K562 (cell line): ENCODE measurements at regions not wholly inside any gene's neighbourhood (a gene's known extent, or its start where the extent isn't known, plus 50 kb on each side); places are given as distances from the start of the nearest gene placed in this dataset.

Source experiments
- ATAC-seq: fragments of 200-7000 bp; cut with Tn5 transposase; 3 replicates; pipeline ENCODE4 v1.9.1; 2020; ENCODE audit warnings: moderate library complexity
- BruUV-seq: library from RNA; stranded (reverse); fragments of 400-500 nt; replicated peaks from 2 replicates; lab custom pipeline; 2021; lab: Mats Ljungman, UMichigan
- CTCF ChIA-PET: fragments of 300-600 bp; formaldehyde crosslinking; extraction: SDS; loops from one replicate; lab custom pipeline; 2021; ENCODE audit warnings: low intra/inter-chr PET ratio; lab: Yijun Ruan, JAX
- POLR2A ChIA-PET: fragments of 300-600, 350-650 bp; sonication (Branson Sonifier 250); formaldehyde crosslinking; extraction: SDS; loops from one replicate; lab custom pipeline; 2021; ENCODE audit warnings: antibody characterized with exemption, inconsistent platforms; lab: Yijun Ruan, JAX
- DNase-seq, 4 experiments: peaks; one replicate each; pipeline versions ENCODE4 v3.0.0 to v3.0.0-alpha.2; 2011 to 2018; ENCODE audit warnings: low spot score in 3 of 4, mixed read lengths in 3 of 4; ENCODE audit errors: extremely low read depth in 1 of 4
- FAIRE-seq: peaks from 2 replicates; lab custom pipeline; 2011; peaks lifted over from hg19 to GRCh38; lab: Jason Lieb, UNC
- H2AFZ ChIP-seq: 2 replicates; pipeline ENCODE4 v1.6.0; 2011; ENCODE audit warnings: low read depth, low read length, control low read depth, inconsistent platforms
- H3K27ac ChIP-seq: fragments of 200-600 bp; 3 replicates; pipeline ENCODE4 v1.8.0; 2011; ENCODE audit warnings: low read depth, mild to moderate bottlenecking, control low read depth, inconsistent platforms, low read length, moderate library complexity, mixed read lengths; ENCODE audit errors: extremely low read depth
- H3K27me3 ChIP-seq, 2 experiments: fragments of 300-600 bp in 1 of 2; 2 replicates in 1 of 2; 3 replicates in 1 of 2; pipeline versions ENCODE4 v1.6.0 to v1.8.0; 2011; ENCODE audit warnings: inconsistent platforms in 2 of 2, low read length in 2 of 2, mild to moderate bottlenecking in 1 of 2, mixed read lengths in 1 of 2, moderate library complexity in 1 of 2; ENCODE audit not compliant: control insufficient read depth in 2 of 2, insufficient read depth in 2 of 2
- H3K36me3 ChIP-seq: fragments of 300-600 bp; 3 replicates; pipeline ENCODE4 v1.8.0; 2011; ENCODE audit warnings: mild to moderate bottlenecking, low read length, inconsistent platforms; ENCODE audit not compliant: control insufficient read depth, insufficient read depth
- H3K4me1 ChIP-seq, 2 experiments: fragments of 200-600 bp in 1 of 2; replicated peaks in 1 of 2; 2 replicates in 1 of 2; 3 replicates in 1 of 2; pipeline versions ENCODE4 v1.5.1 to v1.8.0; 2011; ENCODE audit warnings: inconsistent platforms in 2 of 2, low read length in 2 of 2, mild to moderate bottlenecking in 1 of 2, mixed read lengths in 1 of 2, moderate library complexity in 1 of 2; ENCODE audit not compliant: control insufficient read depth in 2 of 2, insufficient read depth in 2 of 2
- H3K4me2 ChIP-seq: 2 replicates; pipeline ENCODE4 v1.6.1; 2011; ENCODE audit warnings: low read length, control low read depth, inconsistent platforms, mixed read lengths; ENCODE audit not compliant: insufficient read depth
- H3K4me3 ChIP-seq: fragments of 200-600 bp; sonication (generic), shearing (Covaris generic); 2 replicates; pipeline ENCODE4 v1.5.1; 2016; ENCODE audit warnings: control low read depth, inconsistent platforms
- H3K79me2 ChIP-seq: fragments of 200-600 bp; 3 replicates; pipeline ENCODE4 v1.8.0; 2011; ENCODE audit warnings: low read length, inconsistent platforms; ENCODE audit not compliant: control insufficient read depth, insufficient read depth
- H3K9ac ChIP-seq, 2 experiments: 2 replicates each; pipeline versions ENCODE4 v1.6.0 to v1.6.1; 2011; ENCODE audit warnings: low read depth in 2 of 2, low read length in 2 of 2, control low read depth in 1 of 2, inconsistent platforms in 1 of 2, mild to moderate bottlenecking in 1 of 2, mixed read lengths in 1 of 2; ENCODE audit not compliant: insufficient read depth in 1 of 2
- H3K9me1 ChIP-seq: one replicate; pipeline ENCODE4 v1.6.0; 2011; ENCODE audit warnings: inconsistent platforms, mild to moderate bottlenecking, low read length, moderate library complexity; ENCODE audit not compliant: control insufficient read depth, insufficient read depth
- H3K9me3 ChIP-seq: replicated peaks from 2 replicates; pipeline ENCODE4 v1.5.1; 2011; ENCODE audit warnings: low read depth, low read length, inconsistent platforms; ENCODE audit not compliant: control insufficient read depth, insufficient read depth
- H4K20me1 ChIP-seq: replicated peaks from 2 replicates; pipeline ENCODE4 v1.6.1; 2011; ENCODE audit warnings: low read length, inconsistent platforms, mixed read lengths; ENCODE audit not compliant: control insufficient read depth, insufficient read depth
- FOS ChIP-seq: IDR thresholded peaks from 3 replicates; pipeline ENCODE4 v1.6.1; 2011; ENCODE audit not compliant: insufficient read length; ENCODE audit errors: extremely low read depth
- NFE2 ChIP-seq: IDR thresholded peaks from 2 replicates; pipeline ENCODE4 v1.6.1; 2014; ENCODE audit warnings: antibody characterized with exemption, low read depth
- NFIX ChIP-seq: fragments of 250-450 bp; sonication (Bioruptor Pico); IDR thresholded peaks from 2 replicates; pipeline ENCODE4 v1.4.0; 2020; ENCODE audit warnings: low read depth, mild to moderate bottlenecking, moderate library complexity
- PRMT5 ChIP-seq: sonication (generic); formaldehyde crosslinking; IDR thresholded peaks from 2 replicates; pipeline ENCODE4 v1.5.0; 2020; ENCODE audit warnings: missing genetic modification reagents
- RUNX1 ChIP-seq: sonication (generic); IDR thresholded peaks from 2 replicates; pipeline ENCODE4 v1.6.1; 2016; ENCODE audit warnings: antibody characterized with exemption, low read depth
- STAT5A ChIP-seq: IDR thresholded peaks from 2 replicates; pipeline ENCODE4 v1.6.1; 2012; ENCODE audit warnings: low read length, inconsistent platforms, borderline replicate concordance
- ZNF263 ChIP-seq: sonication (generic); formaldehyde crosslinking; IDR thresholded peaks from 2 replicates; pipeline ENCODE4 v1.8.0; 2022; ENCODE audit warnings: mild to moderate bottlenecking, missing genetic modification reagents, borderline replicate concordance
- WGBS: fragments of 100-300 bp; shearing (Covaris generic); methylation state at CpG from one replicate; pipeline ENCODE4 v1.1.6; 2016; ENCODE audit warnings: low coverage, mixed read lengths; ENCODE audit not compliant: insufficient coverage; ENCODE audit errors: missing lambda C conversion rate; 5-methylcytosine and 5-hydroxymethylcytosine counted together
- in situ Hi-C: fragments of 300-500 bp; cut with MboI; formaldehyde crosslinking; loops from 4 replicates; pipeline ENCODE4 v1.15.0; 2018; ENCODE audit warnings: inconsistent platforms, mixed read lengths
- intact Hi-C: fragments of 100-400 bp; cut with micrococcal nuclease; formaldehyde crosslinking; loops from 2 replicates; pipeline ENCODE4 v1.14.2; 2022
- TF ChIP-seq, protein P1 (sequence below): fragments of 250-450 bp; sonication (Bioruptor Pico); IDR thresholded peaks from 2 replicates; pipeline ENCODE4 v1.4.0; 2020; ENCODE audit warnings: mild to moderate bottlenecking, moderate library complexity, borderline replicate concordance
- TF ChIP-seq, protein P2 (sequence below), 2 experiments: fragments of 450-650 bp; IDR thresholded peaks; 2 replicates each; pipeline ENCODE4 v1.6.1; 2018; ENCODE audit warnings: mild to moderate bottlenecking in 2 of 2, low read depth in 1 of 2; ENCODE audit not compliant: partially characterized antibody in 2 of 2
- TF ChIP-seq, protein P3 (sequence below), 3 experiments: fragments of 200-800 bp in 1 of 3; fragments of 250-450 bp in 1 of 3; fragments of 450-650 bp in 1 of 3; sonication (Bioruptor Pico) in 1 of 3; sonication (Bioruptor generic) in 1 of 3; formaldehyde crosslinking in 1 of 3; IDR thresholded peaks; 2 replicates each; pipeline versions ENCODE4 v1.6.1 to v1.8.0; 2016 to 2022; ENCODE audit warnings: mild to moderate bottlenecking in 2 of 3, missing genetic modification characterization in 2 of 3, missing compliant biosample characterization in 1 of 3, moderate library complexity in 1 of 3
- TF ChIP-seq, protein P4 (sequence below): fragments of 250-450 bp; sonication (Bioruptor Pico); IDR thresholded peaks from 2 replicates; pipeline ENCODE4 v1.4.0; 2020

DNA sequence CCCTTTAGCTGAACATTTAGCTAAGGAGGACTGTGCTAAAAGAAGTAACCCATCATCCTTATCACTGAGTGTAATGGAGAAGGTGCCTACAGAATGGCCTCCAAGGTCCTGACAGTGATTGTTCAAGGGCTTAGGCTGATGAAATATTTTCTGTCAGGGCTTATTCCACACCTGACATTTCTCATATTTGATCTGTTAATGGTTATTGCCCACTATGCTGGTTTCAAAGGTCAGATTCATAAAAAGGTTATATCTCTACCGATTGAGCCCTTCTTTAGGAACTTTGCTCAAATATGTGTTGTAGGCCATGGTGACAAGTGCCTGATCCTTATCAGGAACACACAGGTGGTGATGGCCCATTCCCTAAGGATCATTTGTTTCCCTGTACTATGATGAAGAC is 766.4 kb upstream of the ADGRL2 start:
- in situ Hi-C loops: no loop called here
- Histone ChIP-seq H3K9me1 (no peaks in the 10 kb centered on the region), H3K9ac (no peak overlapping the region), H3K27me3 (no peaks in the 10 kb centered on the region), H3K4me1 (no peaks in the 10 kb centered on the region), H3K27ac (no peak overlapping the region), H3K36me3 (no peaks in the 10 kb centered on the region), H3K79me2 (no peaks in the 10 kb centered on the region), H4K20me1 (no peaks in the 10 kb centered on the region), H2AFZ (no peak overlapping the region), H3K9me3 (0 out of 2 replicates have a peak, but pooled peaks cover 1% of the 10 kb centered on the region), H3K4me2 (no peak overlapping the region), H3K4me3 (no peak overlapping the region)
- ATAC-seq: no peak
- no peak for FAIRE-seq
- 17% methylated on average over 1 of the region's 1 CpG for WGBS
- DNase-seq: no peak
- ChIA-PET CTCF (no interaction called here), POLR2A (no interaction called here)
- no TSS peak for BruUV-seq
- intact Hi-C loops: no loop called here
- TF ChIP-seq, protein P1, sequence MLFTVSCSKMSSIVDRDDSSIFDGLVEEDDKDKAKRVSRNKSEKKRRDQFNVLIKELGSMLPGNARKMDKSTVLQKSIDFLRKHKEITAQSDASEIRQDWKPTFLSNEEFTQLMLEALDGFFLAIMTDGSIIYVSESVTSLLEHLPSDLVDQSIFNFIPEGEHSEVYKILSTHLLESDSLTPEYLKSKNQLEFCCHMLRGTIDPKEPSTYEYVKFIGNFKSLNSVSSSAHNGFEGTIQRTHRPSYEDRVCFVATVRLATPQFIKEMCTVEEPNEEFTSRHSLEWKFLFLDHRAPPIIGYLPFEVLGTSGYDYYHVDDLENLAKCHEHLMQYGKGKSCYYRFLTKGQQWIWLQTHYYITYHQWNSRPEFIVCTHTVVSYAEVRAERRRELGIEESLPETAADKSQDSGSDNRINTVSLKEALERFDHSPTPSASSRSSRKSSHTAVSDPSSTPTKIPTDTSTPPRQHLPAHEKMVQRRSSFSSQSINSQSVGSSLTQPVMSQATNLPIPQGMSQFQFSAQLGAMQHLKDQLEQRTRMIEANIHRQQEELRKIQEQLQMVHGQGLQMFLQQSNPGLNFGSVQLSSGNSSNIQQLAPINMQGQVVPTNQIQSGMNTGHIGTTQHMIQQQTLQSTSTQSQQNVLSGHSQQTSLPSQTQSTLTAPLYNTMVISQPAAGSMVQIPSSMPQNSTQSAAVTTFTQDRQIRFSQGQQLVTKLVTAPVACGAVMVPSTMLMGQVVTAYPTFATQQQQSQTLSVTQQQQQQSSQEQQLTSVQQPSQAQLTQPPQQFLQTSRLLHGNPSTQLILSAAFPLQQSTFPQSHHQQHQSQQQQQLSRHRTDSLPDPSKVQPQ (CRISPR knock-in tag): no peak
- TF ChIP-seq, protein P2, sequence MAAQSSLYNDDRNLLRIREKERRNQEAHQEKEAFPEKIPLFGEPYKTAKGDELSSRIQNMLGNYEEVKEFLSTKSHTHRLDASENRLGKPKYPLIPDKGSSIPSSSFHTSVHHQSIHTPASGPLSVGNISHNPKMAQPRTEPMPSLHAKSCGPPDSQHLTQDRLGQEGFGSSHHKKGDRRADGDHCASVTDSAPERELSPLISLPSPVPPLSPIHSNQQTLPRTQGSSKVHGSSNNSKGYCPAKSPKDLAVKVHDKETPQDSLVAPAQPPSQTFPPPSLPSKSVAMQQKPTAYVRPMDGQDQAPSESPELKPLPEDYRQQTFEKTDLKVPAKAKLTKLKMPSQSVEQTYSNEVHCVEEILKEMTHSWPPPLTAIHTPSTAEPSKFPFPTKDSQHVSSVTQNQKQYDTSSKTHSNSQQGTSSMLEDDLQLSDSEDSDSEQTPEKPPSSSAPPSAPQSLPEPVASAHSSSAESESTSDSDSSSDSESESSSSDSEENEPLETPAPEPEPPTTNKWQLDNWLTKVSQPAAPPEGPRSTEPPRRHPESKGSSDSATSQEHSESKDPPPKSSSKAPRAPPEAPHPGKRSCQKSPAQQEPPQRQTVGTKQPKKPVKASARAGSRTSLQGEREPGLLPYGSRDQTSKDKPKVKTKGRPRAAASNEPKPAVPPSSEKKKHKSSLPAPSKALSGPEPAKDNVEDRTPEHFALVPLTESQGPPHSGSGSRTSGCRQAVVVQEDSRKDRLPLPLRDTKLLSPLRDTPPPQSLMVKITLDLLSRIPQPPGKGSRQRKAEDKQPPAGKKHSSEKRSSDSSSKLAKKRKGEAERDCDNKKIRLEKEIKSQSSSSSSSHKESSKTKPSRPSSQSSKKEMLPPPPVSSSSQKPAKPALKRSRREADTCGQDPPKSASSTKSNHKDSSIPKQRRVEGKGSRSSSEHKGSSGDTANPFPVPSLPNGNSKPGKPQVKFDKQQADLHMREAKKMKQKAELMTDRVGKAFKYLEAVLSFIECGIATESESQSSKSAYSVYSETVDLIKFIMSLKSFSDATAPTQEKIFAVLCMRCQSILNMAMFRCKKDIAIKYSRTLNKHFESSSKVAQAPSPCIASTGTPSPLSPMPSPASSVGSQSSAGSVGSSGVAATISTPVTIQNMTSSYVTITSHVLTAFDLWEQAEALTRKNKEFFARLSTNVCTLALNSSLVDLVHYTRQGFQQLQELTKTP (IDR thresholded peaks at IDR 0.05; ENCODE audit: low read depth in 1 of 2, partially characterized antibody in 2 of 2): no peak
- TF ChIP-seq, protein P3, sequence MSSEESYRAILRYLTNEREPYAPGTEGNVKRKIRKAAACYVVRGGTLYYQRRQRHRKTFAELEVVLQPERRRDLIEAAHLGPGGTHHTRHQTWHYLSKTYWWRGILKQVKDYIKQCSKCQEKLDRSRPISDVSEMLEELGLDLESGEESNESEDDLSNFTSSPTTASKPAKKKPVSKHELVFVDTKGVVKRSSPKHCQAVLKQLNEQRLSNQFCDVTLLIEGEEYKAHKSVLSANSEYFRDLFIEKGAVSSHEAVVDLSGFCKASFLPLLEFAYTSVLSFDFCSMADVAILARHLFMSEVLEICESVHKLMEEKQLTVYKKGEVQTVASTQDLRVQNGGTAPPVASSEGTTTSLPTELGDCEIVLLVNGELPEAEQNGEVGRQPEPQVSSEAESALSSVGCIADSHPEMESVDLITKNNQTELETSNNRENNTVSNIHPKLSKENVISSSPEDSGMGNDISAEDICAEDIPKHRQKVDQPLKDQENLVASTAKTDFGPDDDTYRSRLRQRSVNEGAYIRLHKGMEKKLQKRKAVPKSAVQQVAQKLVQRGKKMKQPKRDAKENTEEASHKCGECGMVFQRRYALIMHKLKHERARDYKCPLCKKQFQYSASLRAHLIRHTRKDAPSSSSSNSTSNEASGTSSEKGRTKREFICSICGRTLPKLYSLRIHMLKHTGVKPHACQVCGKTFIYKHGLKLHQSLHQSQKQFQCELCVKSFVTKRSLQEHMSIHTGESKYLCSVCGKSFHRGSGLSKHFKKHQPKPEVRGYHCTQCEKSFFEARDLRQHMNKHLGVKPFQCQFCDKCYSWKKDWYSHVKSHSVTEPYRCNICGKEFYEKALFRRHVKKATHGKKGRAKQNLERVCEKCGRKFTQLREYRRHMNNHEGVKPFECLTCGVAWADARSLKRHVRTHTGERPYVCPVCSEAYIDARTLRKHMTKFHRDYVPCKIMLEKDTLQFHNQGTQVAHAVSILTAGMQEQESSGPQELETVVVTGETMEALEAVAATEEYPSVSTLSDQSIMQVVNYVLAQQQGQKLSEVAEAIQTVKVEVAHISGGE (CRISPR knock-in tag; IDR thresholded peaks at IDR 0.05): no peak
- TF ChIP-seq NFIX (CRISPR knock-in tag) (no peak), PRMT5 (no peak), ZNF263 (no peak), STAT5A (no peak), RUNX1 (no peak), FOS (no peak), NFE2 (no peak)
- TF ChIP-seq, protein P4, sequence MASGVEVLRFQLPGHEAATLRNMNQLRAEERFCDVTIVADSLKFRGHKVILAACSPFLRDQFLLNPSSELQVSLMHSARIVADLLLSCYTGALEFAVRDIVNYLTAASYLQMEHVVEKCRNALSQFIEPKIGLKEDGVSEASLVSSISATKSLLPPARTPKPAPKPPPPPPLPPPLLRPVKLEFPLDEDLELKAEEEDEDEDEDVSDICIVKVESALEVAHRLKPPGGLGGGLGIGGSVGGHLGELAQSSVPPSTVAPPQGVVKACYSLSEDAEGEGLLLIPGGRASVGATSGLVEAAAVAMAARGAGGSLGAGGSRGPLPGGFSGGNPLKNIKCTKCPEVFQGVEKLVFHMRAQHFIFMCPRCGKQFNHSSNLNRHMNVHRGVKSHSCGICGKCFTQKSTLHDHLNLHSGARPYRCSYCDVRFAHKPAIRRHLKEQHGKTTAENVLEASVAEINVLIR (CRISPR knock-in tag): no peak
